Gastroesophageal sphincter (tissue), 3 donors: ENCODE measurements at regions not wholly inside any gene's neighbourhood (a gene's known extent, or its start where the extent isn't known, plus 50 kb on each side); places are given as distances from the start of the nearest gene placed in this dataset.

Experiments
- POLR2A ChIP-seq, 2 donors: fragments of 450-650 bp; IDR thresholded peaks; one replicate each; pipeline ENCODE4 v1.6.1; 2017; ENCODE audit warnings: antibody characterized with exemption in 2 of 2, mild to moderate bottlenecking in 2 of 2, moderate library complexity in 1 of 2
- TF ChIP-seq, protein P1 (sequence below), 4 experiments: fragments of 200-600 bp in 2 of 4; fragments of 450-650 bp in 2 of 4; sonication (generic) in 1 of 4; IDR thresholded peaks; one replicate each; pipeline ENCODE4 v1.5.1; 2017 to 2019; ENCODE audit warnings: antibody characterized with exemption in 4 of 4, mild to moderate bottlenecking in 2 of 4, moderate library complexity in 2 of 4

DNA sequence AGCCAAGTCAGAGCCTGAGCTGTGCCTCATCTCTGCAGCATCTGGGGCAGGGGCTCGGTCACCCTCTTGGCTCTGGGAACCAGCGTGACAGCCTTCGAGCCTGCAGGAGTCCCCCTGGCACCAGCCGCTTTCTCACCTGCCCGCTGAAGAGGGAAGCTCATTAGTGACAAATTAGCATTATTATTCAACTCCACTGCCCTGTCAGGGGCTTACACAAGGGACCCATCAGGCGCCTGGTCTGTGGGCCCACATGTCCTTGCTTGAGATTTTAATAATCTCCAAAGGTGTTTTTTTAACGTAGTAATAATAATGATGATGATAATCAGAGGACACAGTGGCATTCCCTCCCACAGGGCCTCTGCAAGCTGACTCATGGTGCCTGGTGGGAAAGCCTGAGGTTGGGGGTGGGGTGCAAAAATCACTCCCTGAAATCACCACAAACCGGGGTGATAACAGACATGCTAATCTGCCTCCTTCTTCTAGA is 98.1 kb upstream of the IGSF21 start:
- TF ChIP-seq, protein P1, sequence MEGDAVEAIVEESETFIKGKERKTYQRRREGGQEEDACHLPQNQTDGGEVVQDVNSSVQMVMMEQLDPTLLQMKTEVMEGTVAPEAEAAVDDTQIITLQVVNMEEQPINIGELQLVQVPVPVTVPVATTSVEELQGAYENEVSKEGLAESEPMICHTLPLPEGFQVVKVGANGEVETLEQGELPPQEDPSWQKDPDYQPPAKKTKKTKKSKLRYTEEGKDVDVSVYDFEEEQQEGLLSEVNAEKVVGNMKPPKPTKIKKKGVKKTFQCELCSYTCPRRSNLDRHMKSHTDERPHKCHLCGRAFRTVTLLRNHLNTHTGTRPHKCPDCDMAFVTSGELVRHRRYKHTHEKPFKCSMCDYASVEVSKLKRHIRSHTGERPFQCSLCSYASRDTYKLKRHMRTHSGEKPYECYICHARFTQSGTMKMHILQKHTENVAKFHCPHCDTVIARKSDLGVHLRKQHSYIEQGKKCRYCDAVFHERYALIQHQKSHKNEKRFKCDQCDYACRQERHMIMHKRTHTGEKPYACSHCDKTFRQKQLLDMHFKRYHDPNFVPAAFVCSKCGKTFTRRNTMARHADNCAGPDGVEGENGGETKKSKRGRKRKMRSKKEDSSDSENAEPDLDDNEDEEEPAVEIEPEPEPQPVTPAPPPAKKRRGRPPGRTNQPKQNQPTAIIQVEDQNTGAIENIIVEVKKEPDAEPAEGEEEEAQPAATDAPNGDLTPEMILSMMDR (IDR thresholded peaks at IDR 0.05), result no peak
- TF ChIP-seq POLR2A (IDR thresholded peaks at IDR 0.05), result no peak
